Neutrophil (primary cell): ENCODE measurements at regions not wholly inside any gene's neighbourhood (a gene's known extent, or its start where the extent isn't known, plus 50 kb on each side); places are given as distances from the start of the nearest gene placed in this dataset.

ENCODE experiments used
- H3K27ac ChIP-seq: fragments of 200-600 bp; sonication (generic); 2 replicates; pipeline ENCODE4 v1.5.1; 2016; ENCODE audit warnings: mild to moderate bottlenecking, moderate library complexity
- H3K27me3 ChIP-seq: fragments of 200-600 bp; sonication (generic); 2 replicates; pipeline ENCODE4 v1.6.0; 2016; ENCODE audit warnings: mild to moderate bottlenecking
- H3K36me3 ChIP-seq: fragments of 200-600 bp; sonication (generic); 2 replicates; pipeline ENCODE4 v1.5.1; 2017
- H3K4me1 ChIP-seq, 2 experiments: fragments of 200-600 bp in 1 of 2; sonication (generic) in 1 of 2; 1 replicate in 1 of 2; 2 replicates in 1 of 2; pipeline versions ENCODE4 v1.5.1 to v1.6.1; 2013 to 2016; ENCODE audit warnings: low read depth in 1 of 2, low read length in 1 of 2, mild to moderate bottlenecking in 1 of 2, moderate library complexity in 1 of 2; ENCODE audit not compliant: control insufficient read depth in 1 of 2, insufficient read depth in 1 of 2
- H3K4me3 ChIP-seq, 2 experiments: fragments of 200-600 bp in 1 of 2; sonication (generic) in 1 of 2; 1 replicate in 1 of 2; 2 replicates in 1 of 2; pipeline ENCODE4 v1.5.1; 2013 to 2016; ENCODE audit warnings: low read depth in 1 of 2, low read length in 1 of 2, mild to moderate bottlenecking in 1 of 2, moderate library complexity in 1 of 2
- H3K9me3 ChIP-seq: fragments of 200-600 bp; sonication (generic); 2 replicates; pipeline ENCODE4 v1.5.1; 2016
- TF ChIP-seq, protein P1 (sequence below): fragments of 200-600 bp; sonication (generic); IDR thresholded peaks from 2 replicates; pipeline ENCODE4 v1.5.1; 2016; ENCODE audit warnings: antibody characterized with exemption

DNA sequence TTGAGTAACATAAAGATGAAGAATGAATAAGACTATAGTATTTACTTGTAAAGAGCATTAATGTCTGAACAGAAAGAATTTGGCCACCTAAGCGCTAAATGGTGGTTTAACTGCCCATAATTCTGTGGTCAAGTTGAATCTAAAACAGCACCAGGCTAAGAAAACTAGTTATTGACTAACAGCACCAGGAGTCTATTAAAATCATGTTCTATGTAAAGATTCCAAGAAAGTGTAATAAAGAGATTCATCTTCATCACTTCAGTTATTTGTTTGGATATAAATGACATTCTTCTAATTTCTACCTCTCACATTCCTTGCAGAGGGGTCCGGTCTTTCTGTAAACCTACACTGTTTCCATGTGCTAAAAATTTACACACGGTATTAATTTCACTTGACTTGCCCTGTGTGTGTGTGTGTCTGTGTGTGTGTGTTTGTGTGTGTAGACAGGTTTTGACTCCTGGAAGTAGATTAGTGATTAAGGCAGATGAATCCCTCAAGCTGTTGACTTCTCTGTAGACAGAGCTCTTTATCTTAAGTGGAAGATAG is 84.4 kb downstream of the KLF6 start:
- H3K4me3 ChIP-seq = no peak overlapping the region
- H3K4me1 ChIP-seq = peaks cover 7 to 10% of the 10 kb centered on the region in 2 experiments
- TF ChIP-seq, protein P1, sequence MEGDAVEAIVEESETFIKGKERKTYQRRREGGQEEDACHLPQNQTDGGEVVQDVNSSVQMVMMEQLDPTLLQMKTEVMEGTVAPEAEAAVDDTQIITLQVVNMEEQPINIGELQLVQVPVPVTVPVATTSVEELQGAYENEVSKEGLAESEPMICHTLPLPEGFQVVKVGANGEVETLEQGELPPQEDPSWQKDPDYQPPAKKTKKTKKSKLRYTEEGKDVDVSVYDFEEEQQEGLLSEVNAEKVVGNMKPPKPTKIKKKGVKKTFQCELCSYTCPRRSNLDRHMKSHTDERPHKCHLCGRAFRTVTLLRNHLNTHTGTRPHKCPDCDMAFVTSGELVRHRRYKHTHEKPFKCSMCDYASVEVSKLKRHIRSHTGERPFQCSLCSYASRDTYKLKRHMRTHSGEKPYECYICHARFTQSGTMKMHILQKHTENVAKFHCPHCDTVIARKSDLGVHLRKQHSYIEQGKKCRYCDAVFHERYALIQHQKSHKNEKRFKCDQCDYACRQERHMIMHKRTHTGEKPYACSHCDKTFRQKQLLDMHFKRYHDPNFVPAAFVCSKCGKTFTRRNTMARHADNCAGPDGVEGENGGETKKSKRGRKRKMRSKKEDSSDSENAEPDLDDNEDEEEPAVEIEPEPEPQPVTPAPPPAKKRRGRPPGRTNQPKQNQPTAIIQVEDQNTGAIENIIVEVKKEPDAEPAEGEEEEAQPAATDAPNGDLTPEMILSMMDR = no peak
- no peaks in the 10 kb centered on the region for H3K27me3 ChIP-seq
- H3K9me3 ChIP-seq = no peaks in the 10 kb centered on the region
- no peak overlapping the region for H3K27ac ChIP-seq
- H3K36me3 ChIP-seq = no peaks in the 10 kb centered on the region

DNA sequence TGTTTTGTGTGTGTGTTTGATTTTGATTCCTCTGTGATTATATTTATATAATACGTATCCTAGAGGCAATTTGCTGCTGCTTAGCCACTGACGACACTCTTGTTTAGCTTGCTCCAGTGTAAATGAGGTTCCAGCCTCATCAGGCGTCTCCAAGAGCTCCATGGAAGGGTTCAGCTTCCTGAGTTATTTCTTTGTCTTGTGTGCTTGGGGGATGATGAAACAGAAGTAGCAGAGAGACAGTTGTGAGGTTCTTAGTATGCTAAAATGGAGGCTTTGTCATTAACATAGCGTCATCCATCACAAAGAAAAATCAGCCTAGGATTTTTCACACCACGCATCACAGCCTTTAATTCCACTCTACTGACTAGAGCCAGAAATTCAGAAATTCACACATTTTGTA is 85.1 kb downstream of the KLF6 start:
- Histone ChIP-seq H3K27ac (no peak overlapping the region), H3K4me3 (no peak overlapping the region), H3K9me3 (no peaks in the 10 kb centered on the region), H3K36me3 (no peaks in the 10 kb centered on the region), H3K4me1 (peaks cover 1 to 3% of the 10 kb centered on the region in 2 experiments), H3K27me3 (no peaks in the 10 kb centered on the region)
- TF ChIP-seq, protein P1 = no peak

DNA sequence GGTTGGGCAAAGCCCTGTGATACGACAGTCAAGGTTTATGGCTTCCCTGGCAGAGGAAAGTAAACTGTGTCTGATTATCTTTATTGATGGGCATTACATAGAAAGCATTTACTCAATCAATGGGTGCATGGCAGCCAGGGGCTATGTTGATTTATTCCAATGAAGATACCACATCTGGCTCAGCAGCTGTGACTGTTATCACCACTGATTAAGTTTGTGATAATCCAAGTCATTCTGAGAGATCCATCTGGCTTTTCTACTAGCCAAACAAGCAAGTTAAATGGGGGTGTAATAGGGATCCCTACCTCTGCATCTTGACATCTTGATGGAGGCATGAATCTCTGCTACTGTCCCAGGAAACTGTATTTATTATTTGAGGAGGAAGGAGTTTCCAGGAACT is 86.7 kb downstream of the KLF6 start:
- H3K4me1 ChIP-seq = no peaks in the 10 kb centered on the region
- TF ChIP-seq, protein P1 = no peak
- H3K9me3 ChIP-seq = no peaks in the 10 kb centered on the region
- H3K27me3 ChIP-seq = no peaks in the 10 kb centered on the region
- no peaks in the 10 kb centered on the region for H3K36me3 ChIP-seq
- no peak overlapping the region for H3K4me3 ChIP-seq
- H3K27ac ChIP-seq = no peak overlapping the region

DNA sequence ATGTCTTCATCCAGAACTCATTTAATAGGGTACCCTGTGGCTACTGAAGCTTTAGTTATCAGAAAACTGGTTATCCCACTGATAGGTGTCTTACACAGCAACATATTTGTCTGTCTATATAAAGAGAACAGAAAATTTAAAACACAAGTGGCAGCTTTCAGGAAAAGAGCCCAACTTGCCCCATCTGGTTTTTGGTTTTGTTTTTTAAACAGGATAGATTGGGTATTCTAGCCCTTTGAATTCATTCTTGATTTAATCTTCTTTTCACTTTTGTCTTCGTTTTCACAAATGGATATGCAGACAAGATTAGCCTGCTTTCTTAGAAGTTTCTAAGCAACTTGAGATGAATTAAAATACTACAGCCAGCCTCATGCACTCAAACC is 91.3 kb downstream of the KLF6 start:
- no peaks in the 10 kb centered on the region for H3K4me1 ChIP-seq
- no peak overlapping the region for H3K27ac ChIP-seq
- TF ChIP-seq, protein P1 = no peak
- H3K4me3 ChIP-seq = no peak overlapping the region
- no peaks in the 10 kb centered on the region for H3K9me3 ChIP-seq
- H3K36me3 ChIP-seq = no peaks in the 10 kb centered on the region
- no peaks in the 10 kb centered on the region for H3K27me3 ChIP-seq

DNA sequence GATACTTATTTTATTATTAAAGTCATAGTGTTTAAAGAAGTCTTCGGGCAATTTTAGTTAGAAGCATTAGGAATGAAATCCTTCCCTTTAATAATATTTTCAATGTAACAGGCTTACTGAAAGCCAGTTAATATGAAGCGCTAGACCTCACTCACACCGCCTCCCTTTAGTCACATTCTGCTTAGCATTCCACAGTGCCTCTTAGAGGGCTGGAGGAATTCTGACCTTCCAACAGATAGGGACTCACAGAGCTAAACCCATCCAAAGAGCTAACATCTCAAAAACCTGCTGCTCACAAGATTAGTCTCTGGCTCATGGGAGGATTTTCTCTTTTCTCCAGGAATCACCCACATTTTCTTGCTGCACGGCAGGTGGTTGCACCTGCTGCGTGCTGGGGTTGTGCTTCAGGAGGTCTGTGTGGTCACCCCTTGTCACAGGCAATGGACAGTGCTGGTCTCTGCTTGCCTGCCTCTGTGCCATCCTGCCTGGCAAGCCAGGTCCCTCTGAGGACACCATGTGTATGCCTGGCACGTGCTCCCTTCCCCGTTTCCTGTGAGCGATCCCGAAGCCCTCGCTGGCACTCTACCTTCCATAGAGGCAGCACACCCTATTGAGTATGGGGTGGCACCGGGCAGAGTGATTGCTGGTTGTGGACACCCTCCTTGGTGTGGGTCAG is 91.8 kb downstream of the KLF6 start:
- no peak overlapping the region for H3K27ac ChIP-seq
- no peaks in the 10 kb centered on the region for H3K4me1 ChIP-seq
- H3K9me3 ChIP-seq = no peaks in the 10 kb centered on the region
- TF ChIP-seq, protein P1 = no peak
- H3K4me3 ChIP-seq = no peak overlapping the region
- no peaks in the 10 kb centered on the region for H3K27me3 ChIP-seq
- no peaks in the 10 kb centered on the region for H3K36me3 ChIP-seq
